BE2C (cell line): ENCODE measurements at regions not wholly inside any gene's neighbourhood (a gene's known extent, or its start where the extent isn't known, plus 50 kb on each side); places are given as distances from the start of the nearest gene placed in this dataset.

Source experiments
- DNase-seq: peaks from one replicate; pipeline ENCODE4 v3.0.0-alpha.2; 2020
- H3K27me3 ChIP-seq: fragments of 250-450 bp; sonication (Bioruptor Pico); 2 replicates; pipeline ENCODE4 v1.5.1; 2020; ENCODE audit warnings: mild to moderate bottlenecking
- H3K36me3 ChIP-seq: fragments of 250-450 bp; sonication (Bioruptor Pico); 2 replicates; pipeline ENCODE4 v1.5.1; 2020; ENCODE audit warnings: mild to moderate bottlenecking
- H3K4me1 ChIP-seq: fragments of 250-450 bp; sonication (Bioruptor Pico); 2 replicates; pipeline ENCODE4 v1.5.1; 2020
- H3K4me3 ChIP-seq: 2 replicates; pipeline ENCODE4 v1.5.1; 2011; ENCODE audit warnings: low read depth, low read length
- H3K9me3 ChIP-seq: fragments of 250-450 bp; sonication (Bioruptor Pico); 2 replicates; pipeline ENCODE4 v1.5.1; 2020
- CTCF ChIP-seq: IDR thresholded peaks from 2 replicates; pipeline ENCODE4 v1.5.1; 2012; ENCODE audit warnings: mild to moderate bottlenecking, low read depth, low read length

GRCh38 chr2:4765787-4766530, 926.2 kb upstream of the SOX11 start:
- Histone ChIP-seq H3K4me3 (no peak overlapping the region), H3K27me3 (no peaks in the 10 kb centered on the region), H3K9me3 (no peaks in the 10 kb centered on the region), H3K4me1 (no peaks in the 10 kb centered on the region), H3K36me3 (no peaks in the 10 kb centered on the region)
- DNase-seq = no peak
- no peak for TF ChIP-seq CTCF

GRCh38 chr2:4775668-4776067, 916.5 kb upstream of the SOX11 start:
- no peaks in the 10 kb centered on the region for H3K4me1 ChIP-seq
- no peak for TF ChIP-seq CTCF
- H3K9me3 ChIP-seq = no peaks in the 10 kb centered on the region
- H3K4me3 ChIP-seq = no peak overlapping the region
- H3K36me3 ChIP-seq = no peaks in the 10 kb centered on the region
- no peaks in the 10 kb centered on the region for H3K27me3 ChIP-seq
- no peak for DNase-seq

- no peak for DNase-seq
- Histone ChIP-seq H3K9me3 (no peaks in the 10 kb centered on the region), H3K4me3 (no peak overlapping the region), H3K36me3 (no peaks in the 10 kb centered on the region), H3K4me1 (no peaks in the 10 kb centered on the region), H3K27me3 (no peaks in the 10 kb centered on the region)
- TF ChIP-seq CTCF = no peak
These were observed 911.5 kb upstream of the SOX11 start for GRCh38 chr2:4780679-4781078.

- TF ChIP-seq CTCF = no peak
- Histone ChIP-seq H3K4me1 (no peaks in the 10 kb centered on the region), H3K27me3 (no peaks in the 10 kb centered on the region), H3K4me3 (no peak overlapping the region), H3K36me3 (no peaks in the 10 kb centered on the region), H3K9me3 (no peaks in the 10 kb centered on the region)
- DNase-seq = no peak
These were observed 909.5 kb upstream of the SOX11 start for GRCh38 chr2:4782647-4783046.

- no peak for TF ChIP-seq CTCF
- Histone ChIP-seq H3K4me1 (no peaks in the 10 kb centered on the region), H3K9me3 (no peaks in the 10 kb centered on the region; the same call in 1 of the 2 replicates), H3K4me3 (no peak overlapping the region), H3K27me3 (no peaks in the 10 kb centered on the region), H3K36me3 (no peaks in the 10 kb centered on the region)
- no peak for DNase-seq
These were observed 900.7 kb upstream of the SOX11 start for GRCh38 chr2:4791488-4791887.

GRCh38 chr2:4792126-4792525, 900.1 kb upstream of the SOX11 start:
- H3K27me3 ChIP-seq = no peaks in the 10 kb centered on the region
- no peaks in the 10 kb centered on the region for H3K4me1 ChIP-seq
- TF ChIP-seq CTCF = no peak
- no peak overlapping the region for H3K4me3 ChIP-seq
- H3K36me3 ChIP-seq = no peaks in the 10 kb centered on the region
- no peaks in the 10 kb centered on the region; the same call in 1 of the 2 replicates for H3K9me3 ChIP-seq
- no peak for DNase-seq
